Skeletal muscle satellite cell (primary cell): ENCODE measurements at regions not wholly inside any gene's neighbourhood (a gene's known extent, or its start where the extent isn't known, plus 50 kb on each side); places are given as distances from the start of the nearest gene placed in this dataset.

ENCODE experiments used
- H3K27me3 ChIP-seq: 2 replicates; pipeline ENCODE4 v1.7.0; 2013; ENCODE audit warnings: low read length; ENCODE audit not compliant: control insufficient read depth, insufficient read depth
- H3K36me3 ChIP-seq: 2 replicates; pipeline ENCODE4 v1.7.0; 2013; ENCODE audit warnings: mild to moderate bottlenecking, control low read depth, low read length; ENCODE audit not compliant: insufficient read depth
- H3K4me1 ChIP-seq: 2 replicates; pipeline ENCODE4 v1.7.0; 2013; ENCODE audit warnings: low read length; ENCODE audit not compliant: control insufficient read depth, insufficient read depth
- H3K4me2 ChIP-seq: 2 replicates; pipeline ENCODE4 v1.7.0; 2013; ENCODE audit warnings: mild to moderate bottlenecking, low read length
- H3K4me3 ChIP-seq: 2 replicates; pipeline ENCODE4 v1.7.0; 2013; ENCODE audit warnings: low read length
- H3K9ac ChIP-seq: 2 replicates; pipeline ENCODE4 v1.7.0; 2013; ENCODE audit warnings: mild to moderate bottlenecking, low read depth, low read length, moderate library complexity
- H3K9me3 ChIP-seq: replicated peaks from 2 replicates; pipeline ENCODE4 v1.7.0; 2013; ENCODE audit warnings: mild to moderate bottlenecking, control low read depth, low read length

- no peak overlapping the region for H3K9ac ChIP-seq
- no peak overlapping the region for H3K4me2 ChIP-seq
- H3K27me3 ChIP-seq = no peaks in the 10 kb centered on the region
- no peaks in the 10 kb centered on the region for H3K4me1 ChIP-seq
- H3K9me3 ChIP-seq = no peaks in the 10 kb centered on the region
- H3K36me3 ChIP-seq = no peaks in the 10 kb centered on the region
- no peak overlapping the region for H3K4me3 ChIP-seq
Observed at GRCh38 chr2:13193075-13193474, 476.3 kb downstream of the TRIB2 start.

GRCh38 chr2:13193900-13194299 lies 477.2 kb downstream of the TRIB2 start:
- H3K36me3 ChIP-seq = no peaks in the 10 kb centered on the region
- no peaks in the 10 kb centered on the region for H3K9me3 ChIP-seq
- no peak overlapping the region for H3K9ac ChIP-seq
- no peaks in the 10 kb centered on the region for H3K4me1 ChIP-seq
- no peak overlapping the region for H3K4me3 ChIP-seq
- H3K4me2 ChIP-seq = peak overlapping the region; percentile 12
- H3K27me3 ChIP-seq = no peaks in the 10 kb centered on the region

GRCh38 chr2:13195270-13195669 lies 478.5 kb downstream of the TRIB2 start:
- Histone ChIP-seq H3K27me3 (no peaks in the 10 kb centered on the region), H3K4me1 (no peaks in the 10 kb centered on the region), H3K4me2 (no peak overlapping the region), H3K9ac (no peak overlapping the region), H3K36me3 (no peaks in the 10 kb centered on the region), H3K9me3 (no peaks in the 10 kb centered on the region), H3K4me3 (no peak overlapping the region)

- Histone ChIP-seq H3K9me3 (no peaks in the 10 kb centered on the region), H3K4me2 (no peak overlapping the region), H3K4me3 (no peak overlapping the region), H3K36me3 (no peaks in the 10 kb centered on the region), H3K4me1 (no peaks in the 10 kb centered on the region), H3K27me3 (no peaks in the 10 kb centered on the region), H3K9ac (no peak overlapping the region)
Observed at GRCh38 chr2:13197248-13197647, 480.5 kb downstream of the TRIB2 start.

- no peak overlapping the region for H3K4me3 ChIP-seq
- H3K27me3 ChIP-seq = no peaks in the 10 kb centered on the region
- no peaks in the 10 kb centered on the region for H3K36me3 ChIP-seq
- H3K4me2 ChIP-seq = no peak overlapping the region
- H3K9me3 ChIP-seq = no peaks in the 10 kb centered on the region
- H3K4me1 ChIP-seq = no peaks in the 10 kb centered on the region
- no peak overlapping the region for H3K9ac ChIP-seq
Observed at GRCh38 chr2:13201924-13202323, 485.2 kb downstream of the TRIB2 start.

GRCh38 chr2:13212115-13212514 lies 495.4 kb downstream of the TRIB2 start:
- H3K9ac ChIP-seq = no peak overlapping the region
- H3K36me3 ChIP-seq = no peaks in the 10 kb centered on the region
- H3K9me3 ChIP-seq = no peaks in the 10 kb centered on the region
- no peak overlapping the region for H3K4me3 ChIP-seq
- H3K4me1 ChIP-seq = no peaks in the 10 kb centered on the region
- no peak overlapping the region for H3K4me2 ChIP-seq
- H3K27me3 ChIP-seq = no peaks in the 10 kb centered on the region

GRCh38 chr2:13218205-13218604 lies 501.5 kb downstream of the TRIB2 start:
- H3K9ac ChIP-seq = no peak overlapping the region
- no peaks in the 10 kb centered on the region for H3K4me1 ChIP-seq
- H3K9me3 ChIP-seq = no peaks in the 10 kb centered on the region
- no peaks in the 10 kb centered on the region for H3K27me3 ChIP-seq
- H3K4me3 ChIP-seq = no peak overlapping the region
- no peak overlapping the region for H3K4me2 ChIP-seq
- no peaks in the 10 kb centered on the region for H3K36me3 ChIP-seq

- no peaks in the 10 kb centered on the region for H3K27me3 ChIP-seq
- H3K9me3 ChIP-seq = no peaks in the 10 kb centered on the region
- H3K4me2 ChIP-seq = no peak overlapping the region
- H3K9ac ChIP-seq = no peak overlapping the region
- no peaks in the 10 kb centered on the region for H3K36me3 ChIP-seq
- no peaks in the 10 kb centered on the region for H3K4me1 ChIP-seq
- H3K4me3 ChIP-seq = no peak overlapping the region
Observed at GRCh38 chr2:13227578-13227977, 510.8 kb downstream of the TRIB2 start.

GRCh38 chr2:13230221-13230620 lies 513.5 kb downstream of the TRIB2 start:
- Histone ChIP-seq H3K9me3 (no peaks in the 10 kb centered on the region), H3K4me1 (no peaks in the 10 kb centered on the region), H3K36me3 (no peaks in the 10 kb centered on the region)

GRCh38 chr2:13240061-13240460 lies 523.3 kb downstream of the TRIB2 start:
- no peak overlapping the region for H3K9ac ChIP-seq

More at GRCh38 chr2:13230221-13230620, 513.5 kb downstream of the TRIB2 start:
- no peaks in the 10 kb centered on the region for H3K27me3 ChIP-seq
- no peak overlapping the region for H3K4me2 ChIP-seq
- H3K4me3 ChIP-seq = no peak overlapping the region
- H3K9ac ChIP-seq = no peak overlapping the region

GRCh38 chr2:13240789-13241487 lies 524.2 kb downstream of the TRIB2 start:
- H3K27me3 ChIP-seq = no peaks in the 10 kb centered on the region
- H3K36me3 ChIP-seq = no peaks in the 10 kb centered on the region
- no peak overlapping the region for H3K9ac ChIP-seq
- no peaks in the 10 kb centered on the region for H3K9me3 ChIP-seq
- H3K4me1 ChIP-seq = no peaks in the 10 kb centered on the region
- no peak overlapping the region for H3K4me3 ChIP-seq
- no peak overlapping the region for H3K4me2 ChIP-seq

More at GRCh38 chr2:13240061-13240460, 523.3 kb downstream of the TRIB2 start:
- no peaks in the 10 kb centered on the region for H3K9me3 ChIP-seq
- no peak overlapping the region for H3K4me2 ChIP-seq
- H3K4me3 ChIP-seq = no peak overlapping the region
- no peaks in the 10 kb centered on the region for H3K4me1 ChIP-seq
- H3K36me3 ChIP-seq = no peaks in the 10 kb centered on the region
- H3K27me3 ChIP-seq = no peaks in the 10 kb centered on the region

GRCh38 chr2:13252615-13253014 lies 535.9 kb downstream of the TRIB2 start:
- no peak overlapping the region for H3K4me3 ChIP-seq
- no peaks in the 10 kb centered on the region for H3K36me3 ChIP-seq
- no peak overlapping the region for H3K4me2 ChIP-seq
- H3K4me1 ChIP-seq = no peaks in the 10 kb centered on the region
- no peaks in the 10 kb centered on the region for H3K9me3 ChIP-seq
- no peaks in the 10 kb centered on the region for H3K27me3 ChIP-seq
- no peak overlapping the region for H3K9ac ChIP-seq
